ENCODE measurements at regions not wholly inside any gene's neighbourhood (a gene's known extent, or its start where the extent isn't known, plus 50 kb on each side); places are given as distances from the start of the nearest gene placed in this dataset.

- TF ChIP-seq CTCF (IDR thresholded peaks at IDR 0.05) (no peak), POLR2A (IDR thresholded peaks at IDR 0.05) (no peak)
Observed at GRCh38 chr15:61556037-61556648, 327.0 kb upstream of the RORA start.

All from body of pancreas (tissue), 4 donors.